ENCODE measurements at regions not wholly inside any gene's neighbourhood (a gene's known extent, or its start where the extent isn't known, plus 50 kb on each side); places are given as distances from the start of the nearest gene placed in this dataset.

GRCh38 chr2:59440491-59440890, 1113.0 kb downstream of the BCL11A start:
- no peak for DNase-seq (ENCODE audit: low read depth in 2 of 2)

GRCh38 chr2:59435635-59436034, 1117.8 kb downstream of the BCL11A start:
- DNase-seq (ENCODE audit: low read depth in 2 of 2): no peak

GRCh38 chr2:59428940-59429339, 1124.5 kb downstream of the BCL11A start:
- no peak for DNase-seq (ENCODE audit: low read depth in 2 of 2)

DNA sequence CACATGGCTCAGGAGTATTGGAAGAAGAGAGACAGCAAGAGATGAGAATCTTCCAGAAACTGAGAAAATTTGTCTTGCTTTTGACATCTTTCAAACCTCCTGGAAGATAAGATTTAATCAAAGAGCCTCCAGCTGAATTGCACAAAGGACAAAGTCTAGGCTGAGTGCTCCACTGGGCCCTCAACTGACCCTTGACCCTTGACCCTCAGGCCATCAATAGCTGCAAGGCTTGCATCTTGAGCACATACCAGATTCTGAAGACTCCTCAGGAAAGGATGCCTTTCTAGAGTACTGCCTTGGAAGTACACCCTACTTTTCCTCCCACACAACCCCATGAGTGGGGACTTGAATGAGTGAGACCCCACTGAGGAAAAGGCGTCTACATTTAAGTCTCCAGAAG, 1125.5 kb downstream of the BCL11A start:
- no peak for DNase-seq (ENCODE audit: low read depth in 2 of 2)

DNA sequence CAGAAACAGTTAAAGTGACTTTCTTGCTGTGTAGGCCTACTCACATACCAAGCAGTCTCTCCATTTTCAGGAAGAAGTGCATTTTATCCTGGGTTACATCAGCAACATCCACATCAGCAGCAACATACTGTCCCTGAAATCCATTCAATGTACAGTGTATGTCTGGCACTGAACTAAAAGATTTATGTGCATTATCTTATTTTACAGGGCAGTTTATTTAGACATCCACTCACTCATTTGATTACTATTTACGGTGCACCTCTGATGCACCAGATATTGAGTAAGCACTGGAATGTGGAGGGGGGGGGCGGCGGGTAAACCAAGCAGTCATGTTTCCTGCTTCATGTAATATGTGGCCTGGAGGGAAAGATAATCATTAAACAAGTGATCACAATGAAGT, 1128.2 kb downstream of the BCL11A start:
- DNase-seq (ENCODE audit: low read depth in 2 of 2): no peak

DNA sequence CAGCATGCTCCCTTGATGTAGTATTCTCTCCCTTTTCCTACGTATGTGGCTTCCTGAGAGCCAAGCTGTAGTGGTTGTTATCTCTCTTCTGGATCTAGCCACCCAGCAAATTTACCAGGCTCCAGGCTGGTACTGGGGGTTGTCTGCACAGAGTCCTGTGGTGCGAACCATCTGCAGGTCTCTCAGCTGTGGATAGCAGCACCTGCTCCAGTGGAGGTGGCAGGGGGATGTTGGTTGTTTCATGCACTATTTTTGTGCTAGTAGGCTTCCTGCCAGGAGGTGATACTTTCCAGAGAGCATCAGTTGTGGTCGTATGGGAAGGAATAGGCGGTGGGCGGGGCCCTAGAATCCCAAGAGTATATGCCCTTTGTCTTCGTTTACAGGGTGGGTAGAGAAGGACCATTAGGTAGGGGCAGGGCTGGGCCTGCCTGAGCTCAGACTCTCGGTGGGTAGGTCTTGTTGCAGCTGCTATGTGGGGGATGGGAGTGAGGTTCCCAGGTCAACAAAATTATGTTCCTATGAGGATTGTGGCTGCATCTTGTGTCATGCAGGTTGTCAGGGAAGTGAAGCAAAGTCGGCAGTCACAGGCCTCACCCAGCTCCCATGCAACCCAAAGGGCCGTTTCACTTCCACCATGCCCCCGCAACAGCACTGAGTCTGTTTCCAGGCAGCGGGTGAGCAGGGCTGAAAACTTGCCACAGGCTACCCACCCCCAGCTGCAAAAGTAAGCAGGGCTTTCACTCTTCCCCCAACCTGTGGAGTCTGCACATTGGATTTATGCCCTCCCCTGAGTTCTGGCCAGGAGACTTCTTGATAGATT, 1139.5 kb downstream of the BCL11A start:
- DNase-seq (ENCODE audit: low read depth in 2 of 2): no peak

GRCh38 chr2:59399126-59399525, 1154.3 kb downstream of the BCL11A start:
- no peak for DNase-seq (ENCODE audit: low read depth in 2 of 2)

DNA sequence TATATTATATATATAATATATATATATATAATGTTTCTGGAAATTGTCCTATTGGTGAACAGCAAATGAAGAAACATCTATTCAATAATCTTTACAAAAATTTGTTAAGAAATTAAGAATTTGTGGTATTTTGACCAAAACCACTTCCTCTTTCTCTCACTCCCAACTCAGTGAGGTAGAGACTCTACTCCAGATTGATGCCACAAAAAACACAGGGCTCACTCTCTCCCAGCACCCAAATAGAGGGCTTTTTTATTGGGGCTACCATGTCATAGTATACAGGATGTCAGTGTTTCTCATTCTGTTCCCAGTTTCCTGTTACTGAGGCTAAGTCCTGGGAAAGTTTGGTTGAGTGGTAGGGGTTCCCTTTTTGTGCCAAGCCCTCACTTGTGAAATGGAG, 1155.4 kb downstream of the BCL11A start:
- no peak for DNase-seq (ENCODE audit: low read depth in 2 of 2)

DNA sequence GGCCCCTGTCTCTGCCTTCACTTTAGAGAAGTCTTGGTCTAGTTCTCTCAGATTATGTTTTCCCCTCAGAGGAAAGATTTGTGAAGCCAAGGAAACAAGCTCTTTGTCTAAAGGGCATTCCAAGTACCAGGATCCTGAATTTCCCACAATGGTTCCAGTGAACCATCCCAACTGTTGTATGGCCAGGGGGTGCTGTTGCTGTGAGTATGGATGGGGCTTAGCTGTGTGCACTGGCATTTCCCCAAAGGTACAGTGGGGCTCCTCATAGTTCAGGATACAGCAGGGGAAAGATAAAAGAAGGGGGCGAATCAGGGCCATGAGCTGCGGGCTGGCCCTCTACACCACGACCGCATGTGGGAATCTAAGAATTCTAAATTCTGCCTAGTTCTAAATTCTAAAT, 1154.0 kb upstream of the FANCL start:
- no peak for DNase-seq (ENCODE audit: low read depth in 2 of 2)

DNA sequence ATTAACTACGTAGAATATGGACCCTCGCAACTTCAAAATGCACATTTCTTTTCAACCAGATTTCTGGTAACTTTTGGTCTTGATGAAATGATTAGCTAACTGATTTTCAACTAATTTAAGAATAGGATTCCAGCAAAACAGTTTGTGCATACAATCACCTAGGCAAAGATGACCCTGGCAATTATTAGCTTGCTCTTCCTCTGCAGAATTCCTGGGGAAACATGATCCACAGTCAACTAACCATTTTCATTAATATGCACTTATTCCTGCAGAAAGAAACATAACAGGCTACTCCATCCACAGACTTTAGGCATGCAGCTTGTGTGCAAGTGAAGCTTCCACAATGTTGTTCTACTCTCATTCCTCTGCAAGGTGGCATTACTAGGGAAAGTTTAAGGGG, 1150.8 kb upstream of the FANCL start:
- DNase-seq (ENCODE audit: low read depth in 2 of 2): no peak

DNA sequence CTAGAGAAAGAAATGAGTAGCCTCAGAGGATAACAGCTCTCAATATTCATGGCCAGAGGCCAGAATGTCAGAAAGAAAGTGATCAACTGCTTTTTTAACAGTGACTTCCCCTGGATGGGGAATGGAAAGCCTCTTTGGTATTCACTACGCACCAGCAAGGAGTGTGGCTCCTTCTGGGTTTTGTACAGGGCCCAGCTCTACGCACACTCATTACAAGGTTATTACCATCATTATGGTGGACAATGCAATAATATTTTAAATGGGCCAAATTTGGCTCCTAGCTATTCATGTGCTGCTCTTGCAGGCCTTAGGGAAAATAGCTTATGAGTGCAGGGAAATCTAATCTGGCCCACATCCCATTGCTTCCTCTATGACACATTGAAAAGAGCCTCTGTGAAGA, 1149.5 kb upstream of the FANCL start:
- no peak for DNase-seq (ENCODE audit: low read depth in 2 of 2)

GRCh38 chr2:59389240-59389639, 1148.1 kb upstream of the FANCL start:
- DNase-seq (ENCODE audit: low read depth in 2 of 2): no peak

DNA sequence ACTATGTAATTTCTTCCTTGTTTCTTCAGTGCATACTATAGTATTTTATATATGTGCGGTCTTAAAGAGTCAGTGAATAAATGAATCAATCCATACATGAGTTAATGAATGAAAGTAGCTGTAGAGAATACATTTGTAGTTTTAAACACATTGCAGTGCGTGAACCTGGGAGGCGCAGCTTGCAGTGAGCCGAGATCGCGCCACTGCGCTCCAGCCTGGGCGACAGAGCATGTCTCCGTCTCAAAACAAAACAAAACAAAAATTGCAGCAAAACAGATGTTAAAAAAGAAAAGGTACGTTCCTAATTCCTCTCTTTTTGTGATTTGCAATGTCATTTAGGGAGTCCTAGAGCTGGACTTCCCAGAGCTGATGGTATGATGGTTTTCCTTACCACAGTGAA, 1144.8 kb upstream of the FANCL start:
- no peak for DNase-seq (ENCODE audit: low read depth in 2 of 2)

GRCh38 chr2:59383473-59383872, 1142.3 kb upstream of the FANCL start:
- no peak for DNase-seq (ENCODE audit: low read depth in 2 of 2)

GRCh38 chr2:59378127-59378526, 1137.0 kb upstream of the FANCL start:
- DNase-seq (ENCODE audit: low read depth in 2 of 2): no peak

- DNase-seq (ENCODE audit: low read depth in 2 of 2): no peak
Observed at GRCh38 chr2:59366288-59366687, 1125.2 kb upstream of the FANCL start.

- no peak for DNase-seq (ENCODE audit: low read depth in 2 of 2)
Observed at GRCh38 chr2:59354498-59354897, 1113.4 kb upstream of the FANCL start.

- DNase-seq (ENCODE audit: low read depth in 2 of 2): no peak
Observed at GRCh38 chr2:59353306-59353921, 1112.3 kb upstream of the FANCL start.

- DNase-seq (ENCODE audit: low read depth in 2 of 2): no peak
Observed at GRCh38 chr2:59342166-59342565, 1101.0 kb upstream of the FANCL start.

- DNase-seq (ENCODE audit: low read depth in 2 of 2): no peak
Observed at GRCh38 chr2:59339837-59340207, 1098.7 kb upstream of the FANCL start.

- no peak for DNase-seq (ENCODE audit: low read depth in 2 of 2)
Observed at GRCh38 chr2:59339121-59339836, 1098.2 kb upstream of the FANCL start.

DNA sequence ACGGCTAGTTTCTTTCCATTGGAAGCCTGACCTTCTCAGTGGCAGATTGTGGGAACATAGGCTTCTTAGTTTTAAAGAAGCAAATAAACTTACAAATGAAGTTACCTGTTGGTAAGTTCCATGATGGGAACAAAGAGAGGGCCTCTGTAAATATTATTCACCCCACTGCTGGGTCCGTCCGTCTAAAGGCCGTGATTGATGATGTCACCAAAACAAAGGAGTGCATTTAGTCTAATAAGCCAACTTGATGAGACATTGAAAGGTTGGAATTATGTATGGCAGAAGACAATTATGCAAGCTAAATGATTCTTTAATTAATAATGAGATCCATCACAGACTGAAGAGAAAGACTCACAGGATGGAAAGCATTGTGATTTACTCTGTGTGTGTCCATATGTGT, 1091.9 kb upstream of the FANCL start:
- DNase-seq (ENCODE audit: low read depth in 2 of 2): no peak
